MCF 10A (cell line): ENCODE measurements at regions not wholly inside any gene's neighbourhood (a gene's known extent, or its start where the extent isn't known, plus 50 kb on each side); places are given as distances from the start of the nearest gene placed in this dataset.

ENCODE experiments used
- BruUV-seq: library from RNA; stranded (reverse); fragments of 400-500 nt; replicated peaks from 2 replicates; lab custom pipeline; 2021; lab: Mats Ljungman, UMichigan
- CTCF ChIA-PET: fragments of 300-600 bp; sonication (Branson Sonifier 250); formaldehyde crosslinking; extraction: SDS; loops from one replicate; lab custom pipeline; 2021; ENCODE audit warnings: antibody characterized with exemption, inconsistent platforms; lab: Yijun Ruan, JAX
- POLR2A ChIA-PET: fragments of 300-600, 350-650 bp; sonication (Branson Sonifier 250); formaldehyde crosslinking; extraction: SDS; loops from one replicate; lab custom pipeline; 2020; ENCODE audit warnings: antibody characterized with exemption, inconsistent platforms; lab: Yijun Ruan, JAX
- DNase-seq: peaks from one replicate; pipeline ENCODE4 v3.0.0-alpha.2; 2018; ENCODE audit not compliant: unreplicated experiment
- H3K27ac Mint-ChIP-seq: one replicate; pipeline ENCODE4 v1.8.0; 2022; ENCODE audit warnings: mild to moderate bottlenecking, low read depth, mixed read lengths; ENCODE audit not compliant: unreplicated experiment
- H3K27me3 Mint-ChIP-seq: one replicate; pipeline ENCODE4 v1.8.0; 2022; ENCODE audit warnings: mixed read lengths; ENCODE audit not compliant: insufficient read depth, unreplicated experiment
- H3K36me3 Mint-ChIP-seq: one replicate; pipeline ENCODE4 v1.8.0; 2022; ENCODE audit warnings: mild to moderate bottlenecking, moderate library complexity, mixed read lengths; ENCODE audit not compliant: insufficient read depth, unreplicated experiment
- H3K4me1 Mint-ChIP-seq: one replicate; pipeline ENCODE4 v1.8.0; 2022; ENCODE audit warnings: mixed read lengths; ENCODE audit not compliant: insufficient read depth, unreplicated experiment
- H3K4me3 Mint-ChIP-seq: one replicate; pipeline ENCODE4 v1.8.0; 2022; ENCODE audit warnings: mild to moderate bottlenecking, moderate library complexity, mixed read lengths; ENCODE audit not compliant: unreplicated experiment
- H3K9me3 Mint-ChIP-seq: one replicate; pipeline ENCODE4 v1.8.0; 2022; ENCODE audit warnings: mixed read lengths; ENCODE audit not compliant: unreplicated experiment
- intact Hi-C: fragments of 100-400 bp; cut with micrococcal nuclease; formaldehyde crosslinking; loops from 2 replicates; pipeline ENCODE4 v1.14.1; 2022
- TF ChIP-seq, protein P1 (sequence below): fragments of 200-600 bp; IDR thresholded peaks from one replicate; pipeline ENCODE4 v1.8.0; 2022; ENCODE audit warnings: antibody characterized with exemption, mild to moderate bottlenecking; ENCODE audit not compliant: unreplicated experiment

DNA sequence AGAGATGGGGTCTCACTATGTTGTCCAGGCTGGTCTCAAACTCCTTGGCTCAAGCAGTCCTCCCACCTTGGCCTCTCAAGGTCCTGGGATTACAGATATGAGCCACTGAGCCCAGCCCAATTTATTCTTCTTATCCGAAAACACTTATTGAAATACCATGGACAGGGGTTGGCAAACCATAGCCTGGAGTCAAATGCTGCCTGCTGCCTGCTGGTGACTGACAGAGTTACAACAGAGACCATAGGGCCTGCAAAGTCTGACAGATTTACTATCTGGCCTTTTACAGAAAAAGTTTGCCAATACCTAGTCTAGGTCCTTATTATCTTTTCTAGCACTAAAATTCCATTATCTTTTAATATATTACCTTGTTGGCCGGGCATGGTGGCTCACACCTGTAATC, 87.1 kb upstream of the ZNF281 start:
- no TSS peak for BruUV-seq
- Mint-ChIP-seq H3K36me3 (no peaks in the 10 kb centered on the region), H3K4me1 (no peaks in the 10 kb centered on the region), H3K4me3 (no peak overlapping the region), H3K9me3 (no peaks in the 10 kb centered on the region), H3K27ac (no peak overlapping the region), H3K27me3 (no peaks in the 10 kb centered on the region)
- TF ChIP-seq, protein P1, sequence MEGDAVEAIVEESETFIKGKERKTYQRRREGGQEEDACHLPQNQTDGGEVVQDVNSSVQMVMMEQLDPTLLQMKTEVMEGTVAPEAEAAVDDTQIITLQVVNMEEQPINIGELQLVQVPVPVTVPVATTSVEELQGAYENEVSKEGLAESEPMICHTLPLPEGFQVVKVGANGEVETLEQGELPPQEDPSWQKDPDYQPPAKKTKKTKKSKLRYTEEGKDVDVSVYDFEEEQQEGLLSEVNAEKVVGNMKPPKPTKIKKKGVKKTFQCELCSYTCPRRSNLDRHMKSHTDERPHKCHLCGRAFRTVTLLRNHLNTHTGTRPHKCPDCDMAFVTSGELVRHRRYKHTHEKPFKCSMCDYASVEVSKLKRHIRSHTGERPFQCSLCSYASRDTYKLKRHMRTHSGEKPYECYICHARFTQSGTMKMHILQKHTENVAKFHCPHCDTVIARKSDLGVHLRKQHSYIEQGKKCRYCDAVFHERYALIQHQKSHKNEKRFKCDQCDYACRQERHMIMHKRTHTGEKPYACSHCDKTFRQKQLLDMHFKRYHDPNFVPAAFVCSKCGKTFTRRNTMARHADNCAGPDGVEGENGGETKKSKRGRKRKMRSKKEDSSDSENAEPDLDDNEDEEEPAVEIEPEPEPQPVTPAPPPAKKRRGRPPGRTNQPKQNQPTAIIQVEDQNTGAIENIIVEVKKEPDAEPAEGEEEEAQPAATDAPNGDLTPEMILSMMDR: no peak
- intact Hi-C loops: no loop called here
- ChIA-PET CTCF (interaction anchor here (0.5 to 16.4 kb wide), 3 partner anchors 8 to 307 kb away, joined by 3 to 246 read pairs (median 25); no protein-coding TSS in a partner anchor), POLR2A (interaction anchor here (0.7 kb wide), 1 partner anchor 409 kb away, joined by 3 read pairs; no protein-coding TSS in a partner anchor)
- no peak for DNase-seq

DNA sequence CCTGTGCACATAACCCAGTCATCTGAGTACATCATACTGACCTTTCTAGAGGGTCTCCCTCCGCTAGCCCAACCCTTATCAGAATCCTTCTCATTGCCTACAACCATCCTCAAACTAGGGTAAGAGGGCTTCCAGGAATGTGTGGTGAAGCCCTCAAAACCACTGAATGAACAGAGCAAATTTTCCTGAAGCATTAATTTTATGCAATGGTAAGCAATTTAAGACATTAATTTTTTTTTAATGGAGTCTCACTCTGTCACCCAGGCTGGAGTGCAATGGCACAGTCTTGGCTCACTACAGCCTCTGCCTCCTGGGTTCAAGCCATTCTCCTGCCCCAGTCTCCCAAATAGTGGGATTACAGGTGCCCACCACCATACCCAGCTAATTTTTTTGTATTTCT, 86.1 kb upstream of the ZNF281 start:
- H3K4me1 Mint-ChIP-seq: no peaks in the 10 kb centered on the region
- TF ChIP-seq, protein P1: no peak
- no peaks in the 10 kb centered on the region for H3K9me3 Mint-ChIP-seq
- no peak for DNase-seq
- no TSS peak for BruUV-seq
- H3K27ac Mint-ChIP-seq: no peak overlapping the region
- no peaks in the 10 kb centered on the region for H3K36me3 Mint-ChIP-seq
- no peak overlapping the region for H3K4me3 Mint-ChIP-seq
- CTCF ChIA-PET: interaction anchor here (3.5 to 16.4 kb wide), 2 partner anchors 13 to 811 kb away, joined by 20 to 246 read pairs; no protein-coding TSS in a partner anchor
- H3K27me3 Mint-ChIP-seq: no peaks in the 10 kb centered on the region
- intact Hi-C loops: no loop called here
- POLR2A ChIA-PET: no interaction called here

DNA sequence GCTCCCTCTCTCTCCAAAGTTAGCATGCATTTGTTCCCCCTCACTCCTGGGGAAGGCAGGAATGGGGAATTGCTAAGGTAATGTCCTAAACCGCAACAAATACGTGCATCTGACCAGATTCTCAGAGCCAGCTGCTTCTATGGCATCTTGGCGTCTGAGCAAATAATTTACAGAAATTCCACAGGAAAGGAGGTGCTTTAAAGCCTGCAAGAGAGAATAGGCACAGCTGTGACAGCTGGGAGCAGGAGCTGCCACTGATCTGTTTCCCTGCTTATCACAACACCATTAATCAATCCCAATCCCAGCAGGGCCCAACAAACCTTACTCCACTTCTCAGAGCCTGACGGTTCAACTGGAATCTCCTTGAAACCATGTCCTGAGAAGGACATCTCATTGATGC, 83.5 kb upstream of the ZNF281 start:
- POLR2A ChIA-PET: interaction anchor here (0.6 kb wide), 1 partner anchor 22 kb away, joined by 3 read pairs; no protein-coding TSS in a partner anchor
- H3K36me3 Mint-ChIP-seq: no peaks in the 10 kb centered on the region
- intact Hi-C loops: no loop called here

DNA sequence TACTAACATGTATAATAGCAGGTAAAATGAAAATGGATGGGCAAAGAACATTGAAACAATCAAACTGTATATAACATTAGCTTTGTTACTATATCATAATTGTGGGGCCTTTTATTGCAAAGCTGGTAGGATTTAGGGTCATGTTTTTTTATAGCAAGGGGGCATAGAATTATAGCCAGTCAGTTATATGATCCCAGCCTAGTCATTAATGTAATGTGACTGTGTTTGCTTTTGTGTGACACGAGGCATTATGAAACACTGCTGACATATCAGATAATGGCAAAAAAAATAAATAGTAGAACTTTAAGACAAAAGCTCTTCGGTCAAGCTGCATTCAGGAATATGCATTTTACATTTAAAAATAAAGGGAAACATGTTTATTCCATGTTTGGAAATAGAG, 81.3 kb upstream of the ZNF281 start:
- H3K9me3 Mint-ChIP-seq: no peaks in the 10 kb centered on the region
- BruUV-seq: no TSS peak
- POLR2A ChIA-PET: interaction anchor here (0.6 to 1.0 kb wide), 4 partner anchors 10 to 168 kb away, joined by 3 read pairs; no protein-coding TSS in a partner anchor
- TF ChIP-seq, protein P1: no peak
- H3K27ac Mint-ChIP-seq: no peak overlapping the region
- H3K27me3 Mint-ChIP-seq: no peaks in the 10 kb centered on the region
- H3K4me1 Mint-ChIP-seq: peaks cover 11% of the 10 kb centered on the region
- intact Hi-C loops: no loop called here
- no peak overlapping the region for H3K4me3 Mint-ChIP-seq
- no peak for DNase-seq
- H3K36me3 Mint-ChIP-seq: no peaks in the 10 kb centered on the region
- CTCF ChIA-PET: interaction anchor here (0.5 to 16.4 kb wide), 15 partner anchors 9 to 1174 kb away, joined by 3 to 246 read pairs (median 12); no protein-coding TSS in a partner anchor

More for the DNA sequence above, 83.5 kb upstream of the ZNF281 start:
- BruUV-seq: no TSS peak
- no peak for DNase-seq
- Mint-ChIP-seq H3K4me1 (peaks cover 8% of the 10 kb centered on the region), H3K4me3 (no peak overlapping the region), H3K9me3 (no peaks in the 10 kb centered on the region), H3K27me3 (no peaks in the 10 kb centered on the region), H3K27ac (no peak overlapping the region)
- CTCF ChIA-PET: interaction anchor here (0.5 to 16.4 kb wide), 11 partner anchors 9 to 835 kb away, joined by 3 to 246 read pairs (median 5); no protein-coding TSS in a partner anchor
- TF ChIP-seq, protein P1: no peak
